Inflammatory macrophage (primary cell): ENCODE measurements at regions not wholly inside any gene's neighbourhood (a gene's known extent, or its start where the extent isn't known, plus 50 kb on each side); places are given as distances from the start of the nearest gene placed in this dataset.
"Not testable (repeated sequence)": the region's sequence is repeated elsewhere in the genome, so short reads cannot be mapped to it uniquely, and the experiment has no call there.

Source experiments
- DNase-seq, 2 donors: peaks; one replicate each; pipeline ENCODE4 v3.0.0-alpha.2; 2020 to 2022

- not testable (repeated sequence) for DNase-seq
Measured at GRCh38 chr10:48102410-48103146, 103.0 kb upstream of the FAM25C start.

- DNase-seq, result not testable (repeated sequence)
Measured at GRCh38 chr10:48098854-48099253, 99.3 kb upstream of the FAM25C start.

- DNase-seq, result not testable (repeated sequence)
Measured at GRCh38 chr10:48090706-48091105, 91.1 kb upstream of the FAM25C start.

- DNase-seq, result peak in 1 of 2 donors; percentile 3
Measured at GRCh38 chr10:48088087-48088486, 88.5 kb upstream of the FAM25C start.

- not testable (repeated sequence) for DNase-seq
Measured at GRCh38 chr10:48084446-48084845, 84.9 kb upstream of the FAM25C start.

- DNase-seq, result not testable (repeated sequence)
Measured at GRCh38 chr10:48071228-48071627, 71.6 kb upstream of the FAM25C start.

- DNase-seq, result not testable (repeated sequence)
Measured at GRCh38 chr10:48063944-48064625, 64.5 kb upstream of the FAM25C start.

- DNase-seq, result not testable (repeated sequence)
Measured at GRCh38 chr10:48055395-48055794, 55.8 kb upstream of the FAM25C start.
